ENCODE measurements at regions not wholly inside any gene's neighbourhood (a gene's known extent, or its start where the extent isn't known, plus 50 kb on each side); places are given as distances from the start of the nearest gene placed in this dataset.

- POLR2A ChIA-PET: no interaction called here
- CTCF ChIA-PET: no interaction called here
- TF ChIP-seq, protein P1, sequence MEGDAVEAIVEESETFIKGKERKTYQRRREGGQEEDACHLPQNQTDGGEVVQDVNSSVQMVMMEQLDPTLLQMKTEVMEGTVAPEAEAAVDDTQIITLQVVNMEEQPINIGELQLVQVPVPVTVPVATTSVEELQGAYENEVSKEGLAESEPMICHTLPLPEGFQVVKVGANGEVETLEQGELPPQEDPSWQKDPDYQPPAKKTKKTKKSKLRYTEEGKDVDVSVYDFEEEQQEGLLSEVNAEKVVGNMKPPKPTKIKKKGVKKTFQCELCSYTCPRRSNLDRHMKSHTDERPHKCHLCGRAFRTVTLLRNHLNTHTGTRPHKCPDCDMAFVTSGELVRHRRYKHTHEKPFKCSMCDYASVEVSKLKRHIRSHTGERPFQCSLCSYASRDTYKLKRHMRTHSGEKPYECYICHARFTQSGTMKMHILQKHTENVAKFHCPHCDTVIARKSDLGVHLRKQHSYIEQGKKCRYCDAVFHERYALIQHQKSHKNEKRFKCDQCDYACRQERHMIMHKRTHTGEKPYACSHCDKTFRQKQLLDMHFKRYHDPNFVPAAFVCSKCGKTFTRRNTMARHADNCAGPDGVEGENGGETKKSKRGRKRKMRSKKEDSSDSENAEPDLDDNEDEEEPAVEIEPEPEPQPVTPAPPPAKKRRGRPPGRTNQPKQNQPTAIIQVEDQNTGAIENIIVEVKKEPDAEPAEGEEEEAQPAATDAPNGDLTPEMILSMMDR (IDR thresholded peaks at IDR 0.05; ENCODE audit: insufficient read depth, low read length, missing control alignments): no peak
- no peak for DNase-seq (ENCODE audit: low read depth, low spot score)
- no peak overlapping the region for H3K4me3 ChIP-seq (ENCODE audit: low read depth, low read length)
Measured at GRCh38 chrX:20969565-20969964, 404.7 kb upstream of the CNKSR2 start.

DNA sequence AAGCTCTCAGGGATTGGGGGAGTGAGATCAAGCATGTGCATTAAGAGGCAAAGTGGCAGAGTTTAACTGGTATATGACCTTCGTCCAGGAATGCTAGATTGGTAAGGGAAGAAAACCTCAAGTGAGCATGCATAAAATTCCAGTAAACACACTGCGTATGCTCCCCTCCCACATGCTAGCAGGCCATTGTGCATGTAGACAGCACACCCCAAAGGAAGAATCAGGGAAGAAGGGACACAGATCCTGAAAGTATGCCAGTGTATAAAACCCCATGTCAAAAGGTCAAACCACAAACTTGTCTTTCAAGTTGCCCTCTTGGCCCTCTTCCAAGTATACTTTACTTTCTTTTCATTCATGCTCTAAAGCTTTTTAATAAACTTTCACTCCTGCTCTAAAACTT, 405.2 kb upstream of the CNKSR2 start:
- TF ChIP-seq, protein P1 (IDR thresholded peaks at IDR 0.05; ENCODE audit: insufficient read depth, low read length, missing control alignments): no peak
- ChIA-PET CTCF (no interaction called here), POLR2A (no interaction called here)
- no peak overlapping the region for H3K4me3 ChIP-seq (ENCODE audit: low read depth, low read length)
- no peak for DNase-seq (ENCODE audit: low read depth, low spot score)

GRCh38 chrX:20967725-20968124, 406.5 kb upstream of the CNKSR2 start:
- CTCF ChIA-PET: no interaction called here
- TF ChIP-seq, protein P1 (IDR thresholded peaks at IDR 0.05; ENCODE audit: insufficient read depth, low read length, missing control alignments): no peak
- DNase-seq (ENCODE audit: low read depth, low spot score): no peak
- POLR2A ChIA-PET: no interaction called here
- no peak overlapping the region for H3K4me3 ChIP-seq (ENCODE audit: low read depth, low read length)

- no peak for DNase-seq (ENCODE audit: low read depth, low spot score)
- POLR2A ChIA-PET: no interaction called here
- H3K4me3 ChIP-seq (ENCODE audit: low read depth, low read length): no peak overlapping the region
- CTCF ChIA-PET: no interaction called here
- TF ChIP-seq, protein P1 (IDR thresholded peaks at IDR 0.05; ENCODE audit: insufficient read depth, low read length, missing control alignments): no peak
Measured at GRCh38 chrX:20965270-20966044, 408.8 kb upstream of the CNKSR2 start.

- no peak for DNase-seq (ENCODE audit: low read depth, low spot score)
- TF ChIP-seq, protein P1 (IDR thresholded peaks at IDR 0.05; ENCODE audit: insufficient read depth, low read length, missing control alignments): no peak
- POLR2A ChIA-PET: no interaction called here
- CTCF ChIA-PET: no interaction called here
- H3K4me3 ChIP-seq (ENCODE audit: low read depth, low read length): no peak overlapping the region
Measured at GRCh38 chrX:20954014-20954413, 420.2 kb upstream of the CNKSR2 start.

- TF ChIP-seq, protein P1 (IDR thresholded peaks at IDR 0.05; ENCODE audit: insufficient read depth, low read length, missing control alignments): no peak
- DNase-seq (ENCODE audit: low read depth, low spot score): no peak
- POLR2A ChIA-PET: no interaction called here
- no peak overlapping the region for H3K4me3 ChIP-seq (ENCODE audit: low read depth, low read length)
- CTCF ChIA-PET: no interaction called here
Measured at GRCh38 chrX:20952180-20952579, 422.0 kb upstream of the CNKSR2 start.
